CD14-positive monocyte (primary cell): ENCODE measurements at regions not wholly inside any gene's neighbourhood (a gene's known extent, or its start where the extent isn't known, plus 50 kb on each side); places are given as distances from the start of the nearest gene placed in this dataset.

Experiments used
- DNase-seq, 3 donors: peaks; one replicate each; pipeline ENCODE4 v3.0.0-alpha.2; 2011 to 2022
- H2AFZ ChIP-seq: 2 replicates; pipeline ENCODE4 v1.6.0; 2012; ENCODE audit warnings: mild to moderate bottlenecking, low read depth, low read length, inconsistent platforms; ENCODE audit not compliant: insufficient read depth, poor library complexity, severe bottlenecking
- H3K27ac ChIP-seq, 2 donors: 1 replicate in 1 of 2; 2 replicates in 1 of 2; pipeline ENCODE4 v1.5.1; 2012 to 2013; ENCODE audit warnings: low read length in 2 of 2, control low read depth in 1 of 2, inconsistent platforms in 1 of 2, low read depth in 1 of 2, mild to moderate bottlenecking in 1 of 2
- H3K27me3 ChIP-seq, 2 donors: one replicate each; pipeline versions ENCODE4 v1.6.0 to v1.6.1; 2011 to 2013; ENCODE audit warnings: low read length in 2 of 2; ENCODE audit not compliant: control insufficient read depth in 2 of 2, insufficient read depth in 2 of 2
- H3K36me3 ChIP-seq, 2 donors: replicated peaks in 1 of 2; 1 replicate in 1 of 2; 2 replicates in 1 of 2; pipeline versions ENCODE4 v1.5.1 to v1.6.1; 2012 to 2013; ENCODE audit warnings: low read length in 2 of 2, control low read depth in 1 of 2, inconsistent platforms in 1 of 2, mild to moderate bottlenecking in 1 of 2; ENCODE audit not compliant: insufficient read depth in 2 of 2, control insufficient read depth in 1 of 2
- H3K4me1 ChIP-seq, 2 donors: 1 replicate in 1 of 2; 2 replicates in 1 of 2; pipeline versions ENCODE4 v1.5.1 to v1.6.1; 2012 to 2013; ENCODE audit warnings: low read length in 2 of 2, control low read depth in 1 of 2, inconsistent platforms in 1 of 2, mild to moderate bottlenecking in 1 of 2, moderate library complexity in 1 of 2; ENCODE audit not compliant: insufficient read depth in 2 of 2, control insufficient read depth in 1 of 2
- H3K4me2 ChIP-seq: replicated peaks from 2 replicates; pipeline ENCODE3; 2012; ENCODE audit warnings: low read length, moderate library complexity, mild to moderate bottlenecking; ENCODE audit not compliant: poor library complexity, severe bottlenecking; ENCODE audit errors: extremely low read depth
- H3K4me3 ChIP-seq, 3 experiments: fragments of 200-600 bp in 1 of 3; sonication (generic) in 1 of 3; replicated peaks in 1 of 3; 1 replicate in 2 of 3; 2 replicates in 1 of 3; pipeline ENCODE4 v1.5.1; 2011 to 2013; ENCODE audit warnings: low read length in 3 of 3, mild to moderate bottlenecking in 3 of 3, control low read depth in 2 of 3, low read depth in 2 of 3, inconsistent platforms in 1 of 3, moderate library complexity in 1 of 3
- H3K79me2 ChIP-seq: 2 replicates; pipeline ENCODE4 v1.6.0; 2012; ENCODE audit warnings: mild to moderate bottlenecking, control low read depth, inconsistent platforms, low read length, moderate library complexity; ENCODE audit not compliant: insufficient read depth
- H3K9ac ChIP-seq: 2 replicates; pipeline ENCODE4 v1.6.0; 2017; ENCODE audit warnings: low read length, mild to moderate bottlenecking; ENCODE audit not compliant: insufficient read depth, poor library complexity, severe bottlenecking
- H3K9me3 ChIP-seq, 2 donors: replicated peaks in 1 of 2; 1 replicate in 1 of 2; 2 replicates in 1 of 2; pipeline versions ENCODE4 v1.5.1 to v1.6.1; 2012 to 2013; ENCODE audit warnings: low read length in 2 of 2, control low read depth in 1 of 2; ENCODE audit not compliant: control insufficient read depth in 1 of 2, insufficient read depth in 1 of 2
- H4K20me1 ChIP-seq: 2 replicates; pipeline ENCODE4 v1.6.0; 2012; ENCODE audit warnings: mild to moderate bottlenecking, low read length, control low read depth, moderate library complexity; ENCODE audit not compliant: insufficient read depth
- H3K27ac Mint-ChIP-seq, 7 donors: one replicate each; pipeline ENCODE4 v1.8.0; 2020; ENCODE audit warnings: mild to moderate bottlenecking in 7 of 7, mixed read lengths in 7 of 7, moderate library complexity in 6 of 7, inconsistent platforms in 2 of 7
- H3K27me3 Mint-ChIP-seq, 3 donors: one replicate each; pipeline ENCODE4 v1.8.0; 2021 to 2022; ENCODE audit warnings: low read depth in 3 of 3, mild to moderate bottlenecking in 3 of 3, mixed read lengths in 3 of 3, moderate library complexity in 3 of 3, inconsistent platforms in 1 of 3
- H3K36me3 Mint-ChIP-seq, 2 donors: one replicate each; pipeline ENCODE4 v1.8.0; 2020; ENCODE audit warnings: mixed read lengths in 2 of 2, inconsistent platforms in 1 of 2, mild to moderate bottlenecking in 1 of 2
- H3K4me1 Mint-ChIP-seq: one replicate; pipeline ENCODE4 v1.8.0; 2020; ENCODE audit warnings: mild to moderate bottlenecking, mixed read lengths
- H3K4me3 Mint-ChIP-seq, 2 donors: one replicate each; pipeline ENCODE4 v1.8.0; 2020; ENCODE audit warnings: mild to moderate bottlenecking in 2 of 2, mixed read lengths in 2 of 2, moderate library complexity in 1 of 2
- H3K9me3 Mint-ChIP-seq, 7 donors: one replicate each; pipeline ENCODE4 v1.8.0; 2020 to 2022; ENCODE audit warnings: mixed read lengths in 7 of 7, mild to moderate bottlenecking in 6 of 7, moderate library complexity in 6 of 7, inconsistent platforms in 2 of 7
- WGBS: methylation state at CpG from one replicate; pipeline ENCODE4 v1.1.5; 2013; ENCODE audit warnings: missing lambda C conversion rate; ENCODE audit not compliant: insufficient coverage; 5-methylcytosine and 5-hydroxymethylcytosine counted together
- intact Hi-C, 2 donors: fragments of 100-400 bp; cut with micrococcal nuclease; formaldehyde crosslinking; loops; one replicate each; pipeline versions ENCODE4 v1.15.0 to v1.15.1; 2023
- TF ChIP-seq, protein P1 (sequence below): fragments of 200-600 bp; IDR thresholded peaks from one replicate; pipeline ENCODE4 v1.8.0; 2022; ENCODE audit warnings: antibody characterized with exemption, mild to moderate bottlenecking

DNA sequence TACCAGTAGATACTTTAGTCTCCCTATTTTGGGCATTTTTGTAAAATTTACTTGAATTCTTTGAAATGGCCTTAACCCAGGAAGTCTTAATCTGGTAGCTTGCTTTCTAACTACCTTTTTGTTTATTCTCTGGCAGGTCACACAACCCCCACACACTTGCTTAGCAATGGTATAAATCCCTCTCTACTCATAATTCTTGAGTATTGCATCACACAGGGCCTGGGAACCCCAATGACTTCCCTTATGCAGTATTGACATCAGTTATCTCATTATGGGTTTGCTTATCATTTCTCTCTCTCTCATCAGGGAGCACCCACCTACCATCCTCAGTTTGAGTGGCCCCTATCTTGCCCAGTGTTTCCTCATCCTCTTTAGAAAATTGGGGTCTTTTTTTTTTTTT is 207.1 kb downstream of the KCNS3 start:
- Mint-ChIP-seq H3K36me3 (no peaks in the 10 kb centered on the region), H3K27ac (no peak overlapping the region), H3K4me3 (no peak overlapping the region), H3K4me1 (no peaks in the 10 kb centered on the region), H3K9me3 (peaks cover 0 to 7% (median 6%) of the 10 kb centered on the region in 7 donors), H3K27me3 (no peaks in the 10 kb centered on the region)
- H3K27me3 ChIP-seq: no peaks in the 10 kb centered on the region
- intact Hi-C loops: no loop called here
- H2AFZ ChIP-seq: no peak overlapping the region
- TF ChIP-seq, protein P1, sequence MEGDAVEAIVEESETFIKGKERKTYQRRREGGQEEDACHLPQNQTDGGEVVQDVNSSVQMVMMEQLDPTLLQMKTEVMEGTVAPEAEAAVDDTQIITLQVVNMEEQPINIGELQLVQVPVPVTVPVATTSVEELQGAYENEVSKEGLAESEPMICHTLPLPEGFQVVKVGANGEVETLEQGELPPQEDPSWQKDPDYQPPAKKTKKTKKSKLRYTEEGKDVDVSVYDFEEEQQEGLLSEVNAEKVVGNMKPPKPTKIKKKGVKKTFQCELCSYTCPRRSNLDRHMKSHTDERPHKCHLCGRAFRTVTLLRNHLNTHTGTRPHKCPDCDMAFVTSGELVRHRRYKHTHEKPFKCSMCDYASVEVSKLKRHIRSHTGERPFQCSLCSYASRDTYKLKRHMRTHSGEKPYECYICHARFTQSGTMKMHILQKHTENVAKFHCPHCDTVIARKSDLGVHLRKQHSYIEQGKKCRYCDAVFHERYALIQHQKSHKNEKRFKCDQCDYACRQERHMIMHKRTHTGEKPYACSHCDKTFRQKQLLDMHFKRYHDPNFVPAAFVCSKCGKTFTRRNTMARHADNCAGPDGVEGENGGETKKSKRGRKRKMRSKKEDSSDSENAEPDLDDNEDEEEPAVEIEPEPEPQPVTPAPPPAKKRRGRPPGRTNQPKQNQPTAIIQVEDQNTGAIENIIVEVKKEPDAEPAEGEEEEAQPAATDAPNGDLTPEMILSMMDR: no peak
- no peaks in the 10 kb centered on the region for H3K79me2 ChIP-seq
- no peaks in the 10 kb centered on the region for H3K36me3 ChIP-seq
- H3K4me1 ChIP-seq: no peaks in the 10 kb centered on the region
- no peak overlapping the region for H3K9ac ChIP-seq
- no peak overlapping the region for H3K4me3 ChIP-seq
- H3K9me3 ChIP-seq: peaks cover 0 to 4% of the 10 kb centered on the region in 2 donors
- no peak overlapping the region for H3K27ac ChIP-seq
- H3K4me2 ChIP-seq: no peak overlapping the region
- DNase-seq: no peak
- H4K20me1 ChIP-seq: no peaks in the 10 kb centered on the region

DNA sequence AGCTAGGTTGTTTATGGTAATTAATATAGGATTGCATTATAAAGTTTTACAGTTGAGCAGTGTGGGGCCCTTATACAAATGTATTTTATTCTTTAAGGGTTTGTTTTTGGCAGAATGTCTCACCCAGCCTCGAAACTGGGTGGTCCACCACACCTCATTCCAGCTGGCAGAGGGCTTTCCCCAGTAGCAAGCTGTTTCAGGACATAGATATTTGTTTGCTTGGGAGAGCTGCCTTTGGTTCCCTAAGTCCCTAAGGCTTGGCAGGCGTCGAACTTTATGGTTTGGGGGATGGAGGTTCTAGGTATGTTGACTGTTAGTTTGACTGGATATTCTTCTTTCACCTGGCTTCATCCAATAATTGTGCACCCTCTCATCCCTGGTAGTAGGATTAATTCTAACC is 205.9 kb downstream of the KCNS3 start:
- Histone ChIP-seq H3K4me1 (no peaks in the 10 kb centered on the region), H3K9me3 (peaks cover 0 to 4% of the 10 kb centered on the region in 2 donors), H3K4me3 (no peak overlapping the region), H4K20me1 (no peaks in the 10 kb centered on the region), H3K36me3 (no peaks in the 10 kb centered on the region), H3K27me3 (no peaks in the 10 kb centered on the region), H3K4me2 (no peak overlapping the region), H3K79me2 (no peaks in the 10 kb centered on the region), H3K27ac (no peak overlapping the region), H3K9ac (no peak overlapping the region), H2AFZ (no peak overlapping the region)
- Mint-ChIP-seq H3K27me3 (no peaks in the 10 kb centered on the region), H3K4me3 (no peak overlapping the region), H3K9me3 (peaks cover 0 to 7% (median 6%) of the 10 kb centered on the region in 7 donors), H3K27ac (no peak overlapping the region), H3K36me3 (no peaks in the 10 kb centered on the region), H3K4me1 (no peaks in the 10 kb centered on the region)
- no peak for DNase-seq
- TF ChIP-seq, protein P1: no peak
- no CpG with 5 or more reads among the region's 3 CpGs for WGBS
- intact Hi-C loops: no loop called here
